ENCODE measurements at regions not wholly inside any gene's neighbourhood (a gene's known extent, or its start where the extent isn't known, plus 50 kb on each side); places are given as distances from the start of the nearest gene placed in this dataset.

- FAIRE-seq = no peak
Measured at GRCh38 chr20:3307725-3308124, 68.7 kb upstream of the SLC4A11 start.

GRCh38 chr20:3307078-3307477, 68.1 kb upstream of the SLC4A11 start:
- no peak for FAIRE-seq

GRCh38 chr20:3306068-3306467, 67.1 kb upstream of the SLC4A11 start:
- no peak for FAIRE-seq

- FAIRE-seq = no peak
Measured at GRCh38 chr20:3304456-3304855, 65.5 kb upstream of the SLC4A11 start.

- no peak for FAIRE-seq
Measured at GRCh38 chr20:3297079-3297378, 58.0 kb upstream of the SLC4A11 start.

GRCh38 chr20:3296261-3297078, 57.5 kb upstream of the SLC4A11 start:
- FAIRE-seq = no peak
